ENCODE measurements at regions not wholly inside any gene's neighbourhood (a gene's known extent, or its start where the extent isn't known, plus 50 kb on each side); places are given as distances from the start of the nearest gene placed in this dataset. TPM values are rescaled to one million over a fixed set of nuclear protein-coding genes. Genes with fewer than 3 reads are reported as not detected.

GRCh38 chr6:33854572-33855030 lies 50.8 kb upstream of the MLN start:
- peaks cover 4% of the 10 kb centered on the region for H3K27me3 Mint-ChIP-seq
- H3K36me3 Mint-ChIP-seq = no peaks in the 10 kb centered on the region
- peaks cover 26% of the 10 kb centered on the region for H3K4me1 Mint-ChIP-seq (ENCODE audit: low read depth)
- no peak overlapping the region for H3K4me3 Mint-ChIP-seq
- intact Hi-C loops (cut with micrococcal nuclease) = loop anchor here (5.0 kb wide), 1 partner anchor 173 kb away; no protein-coding TSS in a partner anchor
- ChIA-PET POLR2A (interaction anchor here (0.6 kb wide), 1 partner anchor 415 kb away, joined by 3 read pairs; no protein-coding TSS in a partner anchor), CTCF (no interaction called here)
- H3K27ac Mint-ChIP-seq = no peak overlapping the region
- DNase-seq = no peak
- H3K9me3 Mint-ChIP-seq = no peaks in the 10 kb centered on the region

DNA sequence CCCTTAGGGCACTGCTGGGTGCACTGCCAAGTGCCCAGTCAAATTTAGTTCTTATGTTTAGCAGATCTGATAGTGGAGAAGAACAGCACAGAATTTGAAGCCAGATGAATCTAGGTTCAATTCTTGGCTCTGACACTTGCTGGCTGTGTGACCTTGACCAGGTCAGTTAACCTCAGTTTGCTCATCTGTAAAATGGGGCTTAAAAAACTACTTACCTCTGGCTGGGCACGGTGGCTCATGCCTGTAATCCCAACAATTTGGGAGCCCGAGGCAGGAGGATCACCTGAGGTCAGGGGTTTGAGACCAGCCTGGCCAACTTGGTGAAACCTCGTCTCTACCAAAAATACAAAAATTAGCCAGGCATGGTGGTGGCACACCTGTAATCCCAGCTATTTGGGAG lies 49.9 kb upstream of the MLN start:
- DNase-seq = no peak
- H3K9me3 Mint-ChIP-seq = no peaks in the 10 kb centered on the region
- H3K4me1 Mint-ChIP-seq (ENCODE audit: low read depth) = peaks cover 26% of the 10 kb centered on the region
- intact Hi-C loops (cut with micrococcal nuclease) = no loop called here
- CTCF ChIA-PET = no interaction called here
- H3K36me3 Mint-ChIP-seq = no peaks in the 10 kb centered on the region
- H3K4me3 Mint-ChIP-seq = no peak overlapping the region
- no peak overlapping the region for H3K27ac Mint-ChIP-seq
- peaks cover 4% of the 10 kb centered on the region for H3K27me3 Mint-ChIP-seq
- POLR2A ChIA-PET = no interaction called here

Small RNA genes in the stretch of these regions (microRNA-seq; reads per million reads assigned to microRNA genes)
- gene MIR7159 (ENCODE audit: borderline microRNAs expressed, borderline number of aligned reads, borderline replicate concordance) = not detected
